Duodenal mucosa (tissue), 2 donors: ENCODE measurements at regions not wholly inside any gene's neighbourhood (a gene's known extent, or its start where the extent isn't known, plus 50 kb on each side); places are given as distances from the start of the nearest gene placed in this dataset.
A peak's percentile ranks its signal among the peaks of the same experiment; 100 is the strongest.

Experiments
- H3K27ac ChIP-seq: one replicate; pipeline ENCODE4 v1.7.0; 2013; ENCODE audit warnings: low read depth, low read length
- H3K27me3 ChIP-seq, 2 donors: one replicate each; pipeline ENCODE4 v1.7.0; 2013; ENCODE audit warnings: low read length in 2 of 2, control low read depth in 1 of 2; ENCODE audit not compliant: insufficient read depth in 2 of 2, control insufficient read depth in 1 of 2
- H3K36me3 ChIP-seq, 2 donors: one replicate each; pipeline ENCODE4 v1.7.0; 2013; ENCODE audit warnings: low read length in 2 of 2, control low read depth in 1 of 2; ENCODE audit not compliant: insufficient read depth in 2 of 2, control insufficient read depth in 1 of 2
- H3K4me1 ChIP-seq, 2 donors: one replicate each; pipeline ENCODE4 v1.7.0; 2013; ENCODE audit warnings: low read length in 2 of 2, control low read depth in 1 of 2; ENCODE audit not compliant: insufficient read depth in 2 of 2, control insufficient read depth in 1 of 2
- H3K4me3 ChIP-seq, 2 donors: one replicate each; pipeline ENCODE4 v1.7.0; 2013; ENCODE audit warnings: low read length in 2 of 2, low read depth in 1 of 2
- H3K9ac ChIP-seq, 2 donors: one replicate each; pipeline ENCODE4 v1.7.0; 2013; ENCODE audit warnings: low read length in 2 of 2, low read depth in 1 of 2
- H3K9me3 ChIP-seq, 2 donors: one replicate each; pipeline ENCODE4 v1.7.0; 2013; ENCODE audit warnings: low read length in 2 of 2, control low read depth in 1 of 2; ENCODE audit not compliant: control insufficient read depth in 1 of 2

GRCh38 chr6:80638213-80639055 is 532.0 kb downstream of the BCKDHB start:
- no peak overlapping the region for H3K9ac ChIP-seq
- peak overlapping the region in 1 of 2 donors; percentile 24 for H3K4me3 ChIP-seq
- H3K9me3 ChIP-seq: peaks cover 0 to 5% of the 10 kb centered on the region in 2 donors
- H3K4me1 ChIP-seq: peaks cover 0 to 13% of the 10 kb centered on the region in 2 donors
- no peaks in the 10 kb centered on the region for H3K36me3 ChIP-seq
- H3K27ac ChIP-seq: no peak overlapping the region
- no peaks in the 10 kb centered on the region for H3K27me3 ChIP-seq

GRCh38 chr6:80637312-80637711 is 530.8 kb downstream of the BCKDHB start:
- H3K9me3 ChIP-seq: peaks cover 0 to 5% of the 10 kb centered on the region in 2 donors
- H3K4me3 ChIP-seq: no peak overlapping the region
- no peak overlapping the region for H3K27ac ChIP-seq
- peaks cover 0 to 13% of the 10 kb centered on the region in 2 donors for H3K4me1 ChIP-seq
- H3K9ac ChIP-seq: no peak overlapping the region
- H3K36me3 ChIP-seq: no peaks in the 10 kb centered on the region
- H3K27me3 ChIP-seq: no peaks in the 10 kb centered on the region

- Histone ChIP-seq H3K4me1 (peaks cover 0 to 13% of the 10 kb centered on the region in 2 donors), H3K9me3 (peaks cover 0 to 5% of the 10 kb centered on the region in 2 donors), H3K4me3 (no peak overlapping the region), H3K36me3 (no peaks in the 10 kb centered on the region), H3K27ac (no peak overlapping the region), H3K27me3 (no peaks in the 10 kb centered on the region), H3K9ac (no peak overlapping the region)
Measured at GRCh38 chr6:80636689-80637088, 530.2 kb downstream of the BCKDHB start.

- Histone ChIP-seq H3K36me3 (no peaks in the 10 kb centered on the region), H3K4me3 (no peak overlapping the region), H3K9ac (no peak overlapping the region), H3K27ac (no peak overlapping the region), H3K9me3 (peaks cover 0 to 5% of the 10 kb centered on the region in 2 donors), H3K27me3 (no peaks in the 10 kb centered on the region), H3K4me1 (peaks cover 0 to 5% of the 10 kb centered on the region in 2 donors)
Measured at GRCh38 chr6:80633412-80633811, 526.9 kb downstream of the BCKDHB start.

GRCh38 chr6:80625405-80625804 is 518.9 kb downstream of the BCKDHB start:
- H3K27ac ChIP-seq: no peak overlapping the region
- H3K4me1 ChIP-seq: no peaks in the 10 kb centered on the region
- H3K27me3 ChIP-seq: no peaks in the 10 kb centered on the region
- no peak overlapping the region for H3K9ac ChIP-seq
- no peaks in the 10 kb centered on the region for H3K36me3 ChIP-seq
- H3K9me3 ChIP-seq: peaks cover 4 to 5% of the 10 kb centered on the region in 2 donors
- H3K4me3 ChIP-seq: no peak overlapping the region

- no peaks in the 10 kb centered on the region for H3K27me3 ChIP-seq
- H3K4me3 ChIP-seq: no peak overlapping the region
- H3K9ac ChIP-seq: no peak overlapping the region
- no peaks in the 10 kb centered on the region for H3K36me3 ChIP-seq
- H3K27ac ChIP-seq: no peak overlapping the region
- H3K9me3 ChIP-seq: peaks cover 4 to 5% of the 10 kb centered on the region in 2 donors
- no peaks in the 10 kb centered on the region for H3K4me1 ChIP-seq
Measured at GRCh38 chr6:80623066-80623815, 516.8 kb downstream of the BCKDHB start.

GRCh38 chr6:80622641-80623040 is 516.2 kb downstream of the BCKDHB start:
- Histone ChIP-seq H3K4me3 (no peak overlapping the region), H3K36me3 (no peaks in the 10 kb centered on the region), H3K4me1 (no peaks in the 10 kb centered on the region), H3K9me3 (peaks cover 4 to 5% of the 10 kb centered on the region in 2 donors), H3K9ac (no peak overlapping the region), H3K27me3 (no peaks in the 10 kb centered on the region), H3K27ac (no peak overlapping the region)

- peaks cover 2 to 4% of the 10 kb centered on the region in 2 donors for H3K9me3 ChIP-seq
- no peaks in the 10 kb centered on the region for H3K4me1 ChIP-seq
- H3K4me3 ChIP-seq: no peak overlapping the region
- H3K9ac ChIP-seq: no peak overlapping the region
- no peak overlapping the region for H3K27ac ChIP-seq
- no peaks in the 10 kb centered on the region for H3K36me3 ChIP-seq
- H3K27me3 ChIP-seq: no peaks in the 10 kb centered on the region
Measured at GRCh38 chr6:80618953-80619352, 512.5 kb downstream of the BCKDHB start.

GRCh38 chr6:80610846-80611245 is 504.4 kb downstream of the BCKDHB start:
- Histone ChIP-seq H3K36me3 (no peaks in the 10 kb centered on the region), H3K4me1 (no peaks in the 10 kb centered on the region), H3K9me3 (no peaks in the 10 kb centered on the region), H3K27me3 (no peaks in the 10 kb centered on the region), H3K27ac (no peak overlapping the region), H3K9ac (no peak overlapping the region), H3K4me3 (no peak overlapping the region)

GRCh38 chr6:80608881-80609280 is 502.4 kb downstream of the BCKDHB start:
- H3K27ac ChIP-seq: no peak overlapping the region
- H3K4me3 ChIP-seq: no peak overlapping the region
- H3K9ac ChIP-seq: no peak overlapping the region
- no peaks in the 10 kb centered on the region for H3K36me3 ChIP-seq
- H3K9me3 ChIP-seq: no peaks in the 10 kb centered on the region
- H3K27me3 ChIP-seq: no peaks in the 10 kb centered on the region
- no peaks in the 10 kb centered on the region for H3K4me1 ChIP-seq
